Bronchial epithelial cell (primary cell): ENCODE measurements at regions not wholly inside any gene's neighbourhood (a gene's known extent, or its start where the extent isn't known, plus 50 kb on each side); places are given as distances from the start of the nearest gene placed in this dataset.

Experiments used
- DNase-seq: peaks from one replicate; pipeline ENCODE4 v3.0.0-alpha.2; 2010; ENCODE audit warnings: low read depth
- FAIRE-seq: peaks from 2 replicates; lab custom pipeline; 2011; peaks lifted over from hg19 to GRCh38; lab: Jason Lieb, UNC
- H3K27me3 ChIP-seq: 2 replicates; pipeline ENCODE4 v1.5.1; 2011; ENCODE audit warnings: low read length; ENCODE audit not compliant: control insufficient read depth, insufficient read depth
- H3K36me3 ChIP-seq: 2 replicates; pipeline ENCODE4 v1.5.1; 2011; ENCODE audit warnings: low read length; ENCODE audit not compliant: control insufficient read depth, insufficient read depth
- H3K4me3 ChIP-seq: 2 replicates; pipeline ENCODE4 v1.5.1; 2011; ENCODE audit warnings: mild to moderate bottlenecking, low read depth, low read length, control low read depth
- CTCF ChIP-seq: IDR thresholded peaks from 2 replicates; pipeline ENCODE4 v1.5.1; 2011; ENCODE audit warnings: mild to moderate bottlenecking, moderate library complexity, low read length, control low read depth, inconsistent platforms; ENCODE audit not compliant: insufficient read depth, severe bottlenecking

GRCh38 chr2:67663776-67664175 lies 266.6 kb downstream of the ETAA1 start:
- Histone ChIP-seq H3K27me3 (no peaks in the 10 kb centered on the region), H3K36me3 (no peaks in the 10 kb centered on the region), H3K4me3 (no peak overlapping the region)
- no peak for DNase-seq
- FAIRE-seq, result peak; percentile 89
- no peak for TF ChIP-seq CTCF

GRCh38 chr2:67666386-67667053 lies 269.4 kb downstream of the ETAA1 start:
- no peak for TF ChIP-seq CTCF
- DNase-seq, result no peak

GRCh38 chr2:67667054-67667908 lies 270.1 kb downstream of the ETAA1 start:
- Histone ChIP-seq H3K4me3 (no peak overlapping the region), H3K27me3 (no peaks in the 10 kb centered on the region), H3K36me3 (no peaks in the 10 kb centered on the region)
- no peak for FAIRE-seq
- TF ChIP-seq CTCF, result no peak
- no peak for DNase-seq

More at GRCh38 chr2:67666386-67667053, 269.4 kb downstream of the ETAA1 start:
- Histone ChIP-seq H3K4me3 (no peak overlapping the region), H3K36me3 (no peaks in the 10 kb centered on the region), H3K27me3 (no peaks in the 10 kb centered on the region)
- FAIRE-seq, result no peak

- DNase-seq, result no peak
- FAIRE-seq, result no peak
These were observed 271.4 kb downstream of the ETAA1 start for GRCh38 chr2:67668538-67668937.

GRCh38 chr2:67669168-67669567 lies 272.0 kb downstream of the ETAA1 start:
- no peak overlapping the region for H3K4me3 ChIP-seq
- no peak for TF ChIP-seq CTCF
- DNase-seq, result peak; percentile 22
- no peaks in the 10 kb centered on the region for H3K27me3 ChIP-seq
- no peak for FAIRE-seq
- H3K36me3 ChIP-seq, result no peaks in the 10 kb centered on the region

More at GRCh38 chr2:67668538-67668937, 271.4 kb downstream of the ETAA1 start:
- H3K4me3 ChIP-seq, result no peak overlapping the region
- no peaks in the 10 kb centered on the region for H3K27me3 ChIP-seq
- no peak for TF ChIP-seq CTCF
- H3K36me3 ChIP-seq, result no peaks in the 10 kb centered on the region
